A673 (cell line): ENCODE measurements at regions not wholly inside any gene's neighbourhood (a gene's known extent, or its start where the extent isn't known, plus 50 kb on each side); places are given as distances from the start of the nearest gene placed in this dataset.

Experiments
- BruUV-seq: library from RNA; stranded (reverse); fragments of 400-500 nt; replicated peaks from 2 replicates; lab custom pipeline; 2021; lab: Mats Ljungman, UMichigan
- CTCF ChIA-PET: fragments of 300-600 bp; sonication (Branson Sonifier 250); formaldehyde crosslinking; loops from one replicate; lab custom pipeline; 2022; ENCODE audit warnings: antibody characterized with exemption; lab: Charles Lee
- POLR2A ChIA-PET: fragments of 300-600 bp; sonication (Branson Sonifier 250); formaldehyde crosslinking; loops from one replicate; lab custom pipeline; 2022; ENCODE audit warnings: antibody characterized with exemption; ENCODE audit not compliant: low non-redundant PET; lab: Charles Lee
- DNase-seq: peaks from one replicate; pipeline ENCODE4 v3.0.0-alpha.2; 2015; ENCODE audit warnings: low spot score
- H3K27ac ChIP-seq: fragments of 200-600 bp; sonication (generic); 2 replicates; pipeline ENCODE4 v1.5.1; 2016; ENCODE audit warnings: mixed run types, low read depth, mild to moderate bottlenecking, mixed read lengths, antibody characterized with exemption, low read length; ENCODE audit not compliant: poor library complexity, severe bottlenecking
- H3K27me3 ChIP-seq: fragments of 200-600 bp; sonication (generic); replicated peaks from 2 replicates; pipeline ENCODE4 v1.6.1; 2017; ENCODE audit warnings: mixed run types, low read depth, mild to moderate bottlenecking, mixed read lengths, antibody characterized with exemption, low read length; ENCODE audit not compliant: insufficient read depth, poor library complexity
- H3K36me3 ChIP-seq: fragments of 200-600 bp; sonication (generic); 2 replicates; pipeline ENCODE4 v1.6.1; 2016; ENCODE audit warnings: mixed run types, mild to moderate bottlenecking, mixed read lengths, antibody characterized with exemption, low read length; ENCODE audit not compliant: insufficient read depth, poor library complexity, severe bottlenecking
- H3K4me1 ChIP-seq: fragments of 200-600 bp; sonication (generic); 2 replicates; pipeline ENCODE4 v1.6.1; 2017; ENCODE audit warnings: mixed run types, mild to moderate bottlenecking, mixed read lengths, antibody characterized with exemption, low read length; ENCODE audit not compliant: insufficient read depth, poor library complexity, severe bottlenecking
- H3K4me3 ChIP-seq: fragments of 200-600 bp; sonication (generic); 2 replicates; pipeline ENCODE4 v1.5.1; 2016; ENCODE audit warnings: low read depth, mixed run types, mild to moderate bottlenecking, mixed read lengths, low read length; ENCODE audit not compliant: poor library complexity, severe bottlenecking
- H3K9me3 ChIP-seq: fragments of 200-600 bp; sonication (generic); 2 replicates; pipeline ENCODE4 v1.6.1; 2016; ENCODE audit warnings: mixed run types, low read depth, mild to moderate bottlenecking, mixed read lengths, antibody characterized with exemption, low read length; ENCODE audit not compliant: poor library complexity, severe bottlenecking
- EZH2 ChIP-seq: fragments of 200-600 bp; sonication (generic); IDR thresholded peaks from 2 replicates; pipeline ENCODE4 v1.6.1; 2017; ENCODE audit warnings: borderline replicate concordance, low read depth, mild to moderate bottlenecking, mixed read lengths, antibody characterized with exemption, low read length; ENCODE audit not compliant: poor library complexity, severe bottlenecking
- intact Hi-C: fragments of 100-400 bp; cut with micrococcal nuclease; formaldehyde crosslinking; loops from one replicate; pipeline ENCODE4 v1.10.0; 2022; ENCODE audit not compliant: unreplicated experiment
- TF ChIP-seq, protein P1 (sequence below): fragments of 300-800, 200-600 bp; sonication (generic); conservative IDR thresholded peaks from 2 replicates; pipeline ENCODE4 v1.5.1; 2017; ENCODE audit warnings: low read depth, mild to moderate bottlenecking, antibody characterized with exemption, low read length, moderate library complexity, mixed read lengths

DNA sequence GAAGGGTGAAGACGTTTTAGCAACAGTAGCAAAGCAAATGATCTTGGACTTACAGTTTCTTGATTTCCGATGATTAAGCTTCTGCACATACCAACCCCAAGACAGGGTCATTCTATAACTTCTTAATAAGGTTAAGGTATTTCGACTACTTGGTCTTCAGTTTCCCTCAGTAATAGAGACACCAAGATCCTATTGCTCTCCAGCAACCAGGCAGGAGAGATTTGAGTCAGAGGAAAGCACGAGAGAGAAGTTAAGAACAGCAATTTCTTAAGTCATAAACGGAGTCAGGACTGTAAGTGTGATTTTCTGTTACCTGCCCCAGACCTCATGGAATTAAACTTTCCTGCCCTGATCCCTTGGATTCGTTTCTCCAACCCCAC is 215.6 kb downstream of the TTC8 start:
- ChIA-PET CTCF (interaction anchor here (1.2 kb wide), 1 partner anchor 860 kb away, joined by 3 read pairs; no protein-coding TSS in a partner anchor), POLR2A (no interaction called here)
- BruUV-seq = no TSS peak
- Histone ChIP-seq H3K4me1 (no peaks in the 10 kb centered on the region), H3K27me3 (peaks cover 12% of the 10 kb centered on the region), H3K4me3 (no peak overlapping the region), H3K36me3 (no peaks in the 10 kb centered on the region), H3K9me3 (no peaks in the 10 kb centered on the region), H3K27ac (no peak overlapping the region)
- intact Hi-C loops = loop anchor here (2.0 to 10.0 kb wide), 4 partner anchors 377 to 1195 kb away; partner anchors contain the start of gene FOXN3
- no peak for DNase-seq
- TF ChIP-seq, protein P1, sequence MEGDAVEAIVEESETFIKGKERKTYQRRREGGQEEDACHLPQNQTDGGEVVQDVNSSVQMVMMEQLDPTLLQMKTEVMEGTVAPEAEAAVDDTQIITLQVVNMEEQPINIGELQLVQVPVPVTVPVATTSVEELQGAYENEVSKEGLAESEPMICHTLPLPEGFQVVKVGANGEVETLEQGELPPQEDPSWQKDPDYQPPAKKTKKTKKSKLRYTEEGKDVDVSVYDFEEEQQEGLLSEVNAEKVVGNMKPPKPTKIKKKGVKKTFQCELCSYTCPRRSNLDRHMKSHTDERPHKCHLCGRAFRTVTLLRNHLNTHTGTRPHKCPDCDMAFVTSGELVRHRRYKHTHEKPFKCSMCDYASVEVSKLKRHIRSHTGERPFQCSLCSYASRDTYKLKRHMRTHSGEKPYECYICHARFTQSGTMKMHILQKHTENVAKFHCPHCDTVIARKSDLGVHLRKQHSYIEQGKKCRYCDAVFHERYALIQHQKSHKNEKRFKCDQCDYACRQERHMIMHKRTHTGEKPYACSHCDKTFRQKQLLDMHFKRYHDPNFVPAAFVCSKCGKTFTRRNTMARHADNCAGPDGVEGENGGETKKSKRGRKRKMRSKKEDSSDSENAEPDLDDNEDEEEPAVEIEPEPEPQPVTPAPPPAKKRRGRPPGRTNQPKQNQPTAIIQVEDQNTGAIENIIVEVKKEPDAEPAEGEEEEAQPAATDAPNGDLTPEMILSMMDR = no peak
- TF ChIP-seq EZH2 = no peak

DNA sequence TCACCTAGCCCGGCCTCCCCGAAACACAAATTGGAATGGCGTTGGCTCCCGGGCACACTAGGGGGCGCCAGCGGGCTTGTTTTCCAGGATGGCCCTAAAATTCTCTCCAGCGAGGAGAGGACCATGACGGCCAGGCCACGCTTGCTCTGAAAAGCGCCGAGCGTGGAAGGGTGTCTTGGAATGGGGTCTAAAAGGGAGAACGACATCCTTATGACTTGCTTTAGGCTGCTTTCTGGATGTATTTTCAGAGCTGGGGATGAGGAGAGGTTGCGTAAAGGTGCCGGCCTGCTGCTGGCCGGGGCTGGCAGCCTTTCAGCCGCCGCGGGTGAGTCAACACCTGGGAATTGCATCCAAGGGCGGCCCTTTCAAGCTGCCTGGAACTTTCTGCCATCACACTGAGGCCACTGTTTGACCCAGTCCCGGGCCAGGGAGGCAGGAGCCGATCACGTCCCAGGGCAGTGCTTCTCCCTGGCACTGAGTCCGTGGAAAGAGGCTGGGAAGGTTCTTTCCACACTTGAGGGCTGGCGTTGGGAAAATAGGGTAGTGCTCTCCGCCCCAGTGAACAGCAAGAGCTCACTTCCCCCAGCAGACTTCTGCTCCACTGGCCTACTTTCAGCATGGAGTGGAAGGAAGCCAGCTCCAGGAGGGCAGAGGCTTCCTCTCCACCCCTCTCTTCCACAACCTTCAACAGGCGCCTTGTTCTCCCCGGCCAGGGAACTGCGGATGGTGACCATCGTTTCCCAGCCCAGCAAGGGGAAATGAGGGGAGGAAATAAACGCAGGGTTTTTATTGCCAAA is 216.2 kb downstream of the TTC8 start:
- ChIA-PET POLR2A (no interaction called here), CTCF (interaction anchor here (1.2 kb wide), 1 partner anchor 859 kb away, joined by 3 read pairs; no protein-coding TSS in a partner anchor)
- H3K9me3 ChIP-seq = no peaks in the 10 kb centered on the region
- intact Hi-C loops = loop anchor here (2.0 to 10.0 kb wide), 4 partner anchors 377 to 1194 kb away; partner anchors contain the start of gene FOXN3
- no peak overlapping the region for H3K27ac ChIP-seq
- H3K27me3 ChIP-seq = peaks cover 12% of the 10 kb centered on the region
- H3K36me3 ChIP-seq = no peaks in the 10 kb centered on the region
- no peaks in the 10 kb centered on the region for H3K4me1 ChIP-seq
- BruUV-seq = no TSS peak
- no peak for TF ChIP-seq EZH2
- TF ChIP-seq, protein P1 = peak; percentile 98
- H3K4me3 ChIP-seq = peak overlapping the region; percentile 30
- peak; percentile 81 for DNase-seq

DNA sequence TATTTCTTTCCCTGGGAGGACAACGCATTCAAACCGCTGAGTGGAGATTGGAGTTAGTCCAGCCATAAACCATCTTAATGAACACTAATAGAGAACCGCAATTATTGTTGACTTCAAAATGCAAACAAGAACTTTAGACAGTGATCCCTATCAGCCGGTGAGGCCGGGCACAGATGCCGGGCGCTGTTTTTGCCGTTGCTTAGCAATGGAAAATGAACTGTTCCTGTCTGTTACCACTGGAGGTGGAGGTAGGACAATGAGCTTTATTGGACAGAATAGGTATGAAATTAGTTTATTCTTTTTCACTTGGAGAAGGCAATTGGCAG is 216.8 kb downstream of the TTC8 start:
- POLR2A ChIA-PET = no interaction called here

More for the DNA sequence above, 216.8 kb downstream of the TTC8 start:
- BruUV-seq = no TSS peak
- no peaks in the 10 kb centered on the region for H3K9me3 ChIP-seq
- intact Hi-C loops = loop anchor here (2.0 to 10.0 kb wide), 4 partner anchors 376 to 1194 kb away; partner anchors contain the start of gene FOXN3
- no peak overlapping the region for H3K4me3 ChIP-seq
- no peaks in the 10 kb centered on the region for H3K36me3 ChIP-seq
- no peak overlapping the region for H3K27ac ChIP-seq
- no peaks in the 10 kb centered on the region for H3K4me1 ChIP-seq
- CTCF ChIA-PET = interaction anchor here (1.2 kb wide), 1 partner anchor 859 kb away, joined by 3 read pairs; no protein-coding TSS in a partner anchor
- DNase-seq = no peak
- peaks cover 9% of the 10 kb centered on the region for H3K27me3 ChIP-seq
- no peak for TF ChIP-seq EZH2
- TF ChIP-seq, protein P1 = no peak
